ENCODE measurements at regions not wholly inside any gene's neighbourhood (a gene's known extent, or its start where the extent isn't known, plus 50 kb on each side); places are given as distances from the start of the nearest gene placed in this dataset.

DNA sequence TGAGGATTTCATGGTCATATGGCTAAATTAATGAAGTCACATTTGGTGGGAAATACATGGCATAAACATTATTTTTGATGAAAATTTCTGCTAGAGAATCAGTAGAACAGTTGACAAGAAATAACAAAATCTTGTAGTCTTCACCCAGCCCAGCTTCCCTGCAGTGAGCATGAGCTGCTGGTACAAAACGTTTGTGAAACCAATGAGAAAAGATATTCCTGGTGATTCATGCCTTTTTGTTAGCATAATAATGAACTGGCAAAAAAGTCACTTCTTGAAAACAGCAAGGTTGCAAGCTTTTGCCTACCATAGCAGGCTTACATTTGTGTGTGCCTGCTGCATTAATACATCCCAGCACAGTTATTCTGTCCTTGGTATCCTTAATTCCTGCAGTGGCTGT lies 475.9 kb upstream of the HTR2A start:
- TF ChIP-seq, protein P1, sequence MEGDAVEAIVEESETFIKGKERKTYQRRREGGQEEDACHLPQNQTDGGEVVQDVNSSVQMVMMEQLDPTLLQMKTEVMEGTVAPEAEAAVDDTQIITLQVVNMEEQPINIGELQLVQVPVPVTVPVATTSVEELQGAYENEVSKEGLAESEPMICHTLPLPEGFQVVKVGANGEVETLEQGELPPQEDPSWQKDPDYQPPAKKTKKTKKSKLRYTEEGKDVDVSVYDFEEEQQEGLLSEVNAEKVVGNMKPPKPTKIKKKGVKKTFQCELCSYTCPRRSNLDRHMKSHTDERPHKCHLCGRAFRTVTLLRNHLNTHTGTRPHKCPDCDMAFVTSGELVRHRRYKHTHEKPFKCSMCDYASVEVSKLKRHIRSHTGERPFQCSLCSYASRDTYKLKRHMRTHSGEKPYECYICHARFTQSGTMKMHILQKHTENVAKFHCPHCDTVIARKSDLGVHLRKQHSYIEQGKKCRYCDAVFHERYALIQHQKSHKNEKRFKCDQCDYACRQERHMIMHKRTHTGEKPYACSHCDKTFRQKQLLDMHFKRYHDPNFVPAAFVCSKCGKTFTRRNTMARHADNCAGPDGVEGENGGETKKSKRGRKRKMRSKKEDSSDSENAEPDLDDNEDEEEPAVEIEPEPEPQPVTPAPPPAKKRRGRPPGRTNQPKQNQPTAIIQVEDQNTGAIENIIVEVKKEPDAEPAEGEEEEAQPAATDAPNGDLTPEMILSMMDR (IDR thresholded peaks at IDR 0.05; ENCODE audit: insufficient read depth, low read depth, low read length), result no peak
- TF ChIP-seq EZH2 (IDR thresholded peaks at IDR 0.05; ENCODE audit: insufficient read depth, low read length), result no peak

Measured in astrocyte (in vitro differentiated cells and primary cell).